ENCODE measurements at regions not wholly inside any gene's neighbourhood (a gene's known extent, or its start where the extent isn't known, plus 50 kb on each side); places are given as distances from the start of the nearest gene placed in this dataset.
"Not testable (repeated sequence)": the region's sequence is repeated elsewhere in the genome, so short reads cannot be mapped to it uniquely, and the experiment has no call there.

GRCh38 chr13:37302686-37303085 lies 197.2 kb upstream of the CSNK1A1L start:
- Mint-ChIP-seq H3K27me3 (ENCODE audit: low read depth) (no peaks in the 10 kb centered on the region), H3K4me1 (ENCODE audit: low read depth) (no peaks in the 10 kb centered on the region), H3K36me3 (ENCODE audit: low read depth) (no peaks in the 10 kb centered on the region), H3K27ac (no peak overlapping the region), H3K4me3 (no peak overlapping the region), H3K9me3 (peaks cover under 1% of the 10 kb centered on the region)

- H3K36me3 Mint-ChIP-seq (ENCODE audit: low read depth) = no peaks in the 10 kb centered on the region
- H3K4me3 Mint-ChIP-seq = no peak overlapping the region
- H3K4me1 Mint-ChIP-seq (ENCODE audit: low read depth) = no peaks in the 10 kb centered on the region
- no peak overlapping the region for H3K27ac Mint-ChIP-seq
- no peaks in the 10 kb centered on the region for H3K27me3 Mint-ChIP-seq (ENCODE audit: low read depth)
- H3K9me3 Mint-ChIP-seq = no peaks in the 10 kb centered on the region
Measured at GRCh38 chr13:37295573-37295972, 190.1 kb upstream of the CSNK1A1L start.

GRCh38 chr13:37295071-37295470 lies 189.6 kb upstream of the CSNK1A1L start:
- no peaks in the 10 kb centered on the region for H3K27me3 Mint-ChIP-seq (ENCODE audit: low read depth)

GRCh38 chr13:37294472-37294871 lies 189.0 kb upstream of the CSNK1A1L start:
- Mint-ChIP-seq H3K9me3 (peaks cover 8% of the 10 kb centered on the region), H3K27ac (no peak overlapping the region), H3K27me3 (ENCODE audit: low read depth) (no peaks in the 10 kb centered on the region), H3K4me1 (ENCODE audit: low read depth) (no peaks in the 10 kb centered on the region), H3K36me3 (ENCODE audit: low read depth) (no peaks in the 10 kb centered on the region), H3K4me3 (no peak overlapping the region)

More at GRCh38 chr13:37295071-37295470, 189.6 kb upstream of the CSNK1A1L start:
- Mint-ChIP-seq H3K4me3 (no peak overlapping the region), H3K27ac (no peak overlapping the region), H3K36me3 (ENCODE audit: low read depth) (no peaks in the 10 kb centered on the region), H3K4me1 (ENCODE audit: low read depth) (no peaks in the 10 kb centered on the region), H3K9me3 (peaks cover 3% of the 10 kb centered on the region)

- no peak overlapping the region for H3K27ac Mint-ChIP-seq
- H3K36me3 Mint-ChIP-seq (ENCODE audit: low read depth) = no peaks in the 10 kb centered on the region
- H3K4me1 Mint-ChIP-seq (ENCODE audit: low read depth) = no peaks in the 10 kb centered on the region
- H3K9me3 Mint-ChIP-seq = peaks cover 8% of the 10 kb centered on the region
- H3K4me3 Mint-ChIP-seq = no peak overlapping the region
- no peaks in the 10 kb centered on the region for H3K27me3 Mint-ChIP-seq (ENCODE audit: low read depth)
Measured at GRCh38 chr13:37293295-37293694, 187.8 kb upstream of the CSNK1A1L start.

- Mint-ChIP-seq H3K36me3 (ENCODE audit: low read depth) (no peaks in the 10 kb centered on the region), H3K4me1 (ENCODE audit: low read depth) (no peaks in the 10 kb centered on the region), H3K4me3 (no peak overlapping the region), H3K9me3 (peaks cover 8% of the 10 kb centered on the region), H3K27me3 (ENCODE audit: low read depth) (no peaks in the 10 kb centered on the region), H3K27ac (no peak overlapping the region)
Measured at GRCh38 chr13:37290716-37291505, 185.4 kb upstream of the CSNK1A1L start.

- no peaks in the 10 kb centered on the region for H3K36me3 Mint-ChIP-seq (ENCODE audit: low read depth)
- no peaks in the 10 kb centered on the region for H3K27me3 Mint-ChIP-seq (ENCODE audit: low read depth)
- no peak overlapping the region for H3K4me3 Mint-ChIP-seq
- H3K27ac Mint-ChIP-seq = no peak overlapping the region
- peaks cover 8% of the 10 kb centered on the region for H3K9me3 Mint-ChIP-seq
- H3K4me1 Mint-ChIP-seq (ENCODE audit: low read depth) = no peaks in the 10 kb centered on the region
Measured at GRCh38 chr13:37289212-37289935, 183.9 kb upstream of the CSNK1A1L start.

GRCh38 chr13:37288057-37288720 lies 182.7 kb upstream of the CSNK1A1L start:
- no peak overlapping the region for H3K27ac Mint-ChIP-seq
- peaks cover 8% of the 10 kb centered on the region for H3K9me3 Mint-ChIP-seq
- H3K4me1 Mint-ChIP-seq (ENCODE audit: low read depth) = no peaks in the 10 kb centered on the region
- H3K27me3 Mint-ChIP-seq (ENCODE audit: low read depth) = no peaks in the 10 kb centered on the region
- no peak overlapping the region for H3K4me3 Mint-ChIP-seq
- no peaks in the 10 kb centered on the region for H3K36me3 Mint-ChIP-seq (ENCODE audit: low read depth)

- not testable (repeated sequence) for H3K4me3 Mint-ChIP-seq; H3K4me1 Mint-ChIP-seq (ENCODE audit: low read depth); H3K27me3 Mint-ChIP-seq (ENCODE audit: low read depth); H3K9me3 Mint-ChIP-seq; H3K36me3 Mint-ChIP-seq (ENCODE audit: low read depth); H3K27ac Mint-ChIP-seq
Measured at GRCh38 chr13:37280231-37280630, 174.8 kb upstream of the CSNK1A1L start.

- Mint-ChIP-seq H3K4me1 (ENCODE audit: low read depth) (no peaks in the 10 kb centered on the region), H3K27ac (no peak overlapping the region), H3K27me3 (ENCODE audit: low read depth) (no peaks in the 10 kb centered on the region), H3K36me3 (ENCODE audit: low read depth) (no peaks in the 10 kb centered on the region), H3K4me3 (no peak overlapping the region), H3K9me3 (peaks cover 9% of the 10 kb centered on the region)
Measured at GRCh38 chr13:37277435-37278144, 172.1 kb upstream of the CSNK1A1L start.

- Mint-ChIP-seq H3K4me1 (ENCODE audit: low read depth) (no peaks in the 10 kb centered on the region), H3K9me3 (peaks cover 9% of the 10 kb centered on the region), H3K4me3 (no peak overlapping the region), H3K27ac (no peak overlapping the region), H3K36me3 (ENCODE audit: low read depth) (no peaks in the 10 kb centered on the region), H3K27me3 (ENCODE audit: low read depth) (no peaks in the 10 kb centered on the region)
Measured at GRCh38 chr13:37277007-37277406, 171.5 kb upstream of the CSNK1A1L start.

- Mint-ChIP-seq H3K36me3 (ENCODE audit: low read depth) (no peaks in the 10 kb centered on the region), H3K27me3 (ENCODE audit: low read depth) (no peaks in the 10 kb centered on the region), H3K9me3 (peaks cover 9% of the 10 kb centered on the region), H3K4me3 (no peak overlapping the region), H3K4me1 (ENCODE audit: low read depth) (no peaks in the 10 kb centered on the region), H3K27ac (no peak overlapping the region)
Measured at GRCh38 chr13:37274569-37275497, 169.4 kb upstream of the CSNK1A1L start.

- Mint-ChIP-seq H3K27ac (no peak overlapping the region), H3K27me3 (ENCODE audit: low read depth) (no peaks in the 10 kb centered on the region), H3K4me3 (no peak overlapping the region), H3K9me3 (peaks cover 5% of the 10 kb centered on the region), H3K4me1 (ENCODE audit: low read depth) (no peaks in the 10 kb centered on the region), H3K36me3 (ENCODE audit: low read depth) (no peaks in the 10 kb centered on the region)
Measured at GRCh38 chr13:37273836-37274235, 168.4 kb upstream of the CSNK1A1L start.
